ENCODE measurements at regions not wholly inside any gene's neighbourhood (a gene's known extent, or its start where the extent isn't known, plus 50 kb on each side); places are given as distances from the start of the nearest gene placed in this dataset.

DNA sequence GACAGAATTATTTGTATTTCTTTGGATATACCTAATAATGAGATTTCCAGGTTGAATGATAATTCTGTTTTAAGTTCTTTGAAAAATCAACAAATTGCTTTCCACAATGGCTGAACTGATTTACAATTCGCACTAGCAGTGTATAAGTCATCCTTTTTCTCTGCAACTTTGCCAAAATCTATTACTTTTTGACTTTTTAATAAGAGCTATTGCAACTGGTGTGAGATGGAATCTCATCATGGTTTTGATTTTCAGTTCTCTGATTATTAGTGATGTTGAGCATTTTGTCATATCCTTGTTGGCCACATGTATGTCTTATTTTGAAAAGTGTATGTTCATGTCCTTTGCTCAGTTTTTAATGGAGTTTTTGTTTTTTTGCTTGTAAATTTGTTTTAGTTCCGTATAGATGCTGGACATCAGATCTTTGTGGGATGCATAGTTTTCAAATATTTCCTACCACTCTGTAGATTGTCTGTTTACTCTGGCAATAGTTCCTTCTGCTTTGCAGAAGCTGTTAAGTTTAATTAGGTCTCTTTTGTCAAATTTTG, 409.8 kb upstream of the CITED2 start:
- DNase-seq (ENCODE audit: low read depth): no peak

DNA sequence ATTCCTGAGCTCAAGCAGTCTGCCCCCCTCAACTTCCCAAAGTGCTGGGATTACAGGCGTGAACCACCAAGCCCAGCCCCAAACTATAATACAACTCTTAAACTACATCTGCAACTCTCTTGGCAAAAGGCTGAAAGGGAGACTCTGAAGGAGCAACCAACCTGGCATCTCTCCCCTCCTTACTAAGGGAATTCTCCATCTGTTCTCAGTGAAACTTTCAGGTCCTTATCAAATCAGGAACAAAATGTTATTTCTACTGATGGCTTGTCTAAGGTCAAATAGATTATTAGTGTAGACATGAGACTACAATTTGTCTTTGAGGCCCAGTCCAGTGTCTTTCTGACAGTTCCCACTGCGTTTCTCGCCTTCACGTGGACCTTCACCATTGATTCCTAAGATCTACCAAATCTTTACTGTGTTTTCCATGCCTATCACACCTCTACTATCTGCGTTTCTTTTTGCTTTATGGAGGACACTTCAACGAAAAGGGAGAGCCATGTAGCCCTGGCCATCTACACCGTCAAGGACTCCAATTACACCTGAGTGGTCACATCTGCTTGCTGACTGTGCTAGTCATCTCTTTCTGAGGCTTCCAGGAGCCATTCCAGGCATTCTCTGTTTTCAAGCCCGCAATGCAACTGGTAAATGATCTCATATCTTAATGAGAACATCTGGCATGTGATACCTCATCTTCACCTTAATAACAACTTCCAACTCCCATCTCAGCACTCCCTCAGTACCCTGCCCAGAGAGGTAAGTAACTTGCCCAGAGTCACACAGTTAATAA, 405.7 kb upstream of the CITED2 start:
- DNase-seq (ENCODE audit: low read depth): no peak

DNA sequence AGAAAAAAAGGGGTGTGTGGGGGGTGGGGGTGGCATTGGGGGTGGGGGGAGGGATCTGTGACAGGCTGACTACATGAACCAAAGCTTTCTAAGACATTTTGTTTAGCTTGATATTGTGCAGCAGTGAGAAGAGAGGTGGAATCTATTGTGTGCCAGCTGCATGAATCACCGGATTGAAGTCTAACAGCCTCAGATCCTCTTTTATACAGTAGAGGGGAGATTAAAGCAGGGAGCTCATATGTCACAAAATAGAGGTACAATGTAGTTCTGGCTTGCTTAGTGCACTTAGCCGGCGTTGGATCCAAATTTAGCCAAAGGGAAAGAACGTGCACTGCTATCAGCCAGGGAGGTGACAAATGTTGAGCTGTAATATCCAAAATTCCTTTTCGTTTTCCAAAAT, 404.2 kb upstream of the CITED2 start:
- DNase-seq (ENCODE audit: low read depth): no peak

DNA sequence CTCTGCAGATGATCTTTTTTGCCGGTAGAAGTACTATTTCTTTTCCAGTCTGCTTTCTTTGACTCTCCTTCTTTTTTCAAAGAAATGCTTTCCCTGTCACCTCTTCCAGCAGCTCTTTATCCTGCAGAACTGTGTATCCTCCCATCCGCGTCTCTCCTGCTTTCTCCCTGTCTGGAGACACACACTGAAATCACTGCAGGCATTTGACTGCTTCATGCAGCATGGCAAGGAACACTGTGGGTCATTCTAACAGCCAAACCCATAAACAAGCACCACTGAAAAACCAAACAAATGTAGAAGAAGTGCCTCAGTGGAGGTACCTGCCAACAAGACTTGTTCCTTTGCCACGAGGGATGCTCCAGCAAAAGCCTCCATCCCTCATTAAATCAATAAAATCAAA, 403.7 kb upstream of the CITED2 start:
- DNase-seq (ENCODE audit: low read depth): no peak

DNA sequence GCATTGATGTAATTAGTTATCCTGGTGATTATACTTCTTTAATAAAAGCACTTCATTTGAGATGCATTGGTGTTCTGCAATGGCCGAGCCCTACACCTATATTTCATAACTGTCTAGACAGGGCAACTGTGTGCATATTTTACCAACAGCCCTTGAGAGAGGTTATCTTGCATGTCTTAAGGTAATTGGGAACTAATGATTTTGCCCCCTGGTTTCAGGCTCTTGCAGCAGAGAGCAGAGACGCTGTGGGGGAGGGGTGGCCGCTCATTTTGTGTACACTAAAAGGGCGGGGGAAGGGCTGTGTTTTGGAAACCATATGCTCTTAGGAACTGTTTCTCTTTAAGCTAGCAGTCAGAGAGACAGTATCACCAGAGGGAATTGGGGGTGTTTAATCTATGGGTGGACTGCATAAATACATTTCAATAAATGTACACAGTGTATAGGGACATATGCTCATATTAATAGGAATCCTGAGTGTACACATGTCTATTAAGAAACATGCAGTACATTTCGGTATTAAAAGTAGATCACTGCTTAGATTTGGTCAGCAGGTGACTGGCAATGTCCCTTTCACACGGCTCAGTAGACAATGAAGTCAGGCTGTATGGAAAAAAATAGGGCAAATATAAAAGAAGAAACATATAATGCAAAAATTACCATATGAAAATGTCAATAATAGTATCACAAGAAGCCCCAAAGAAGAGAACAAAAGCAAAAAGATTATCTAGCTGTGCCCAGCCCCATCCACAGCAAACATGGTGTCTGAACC, 402.9 kb upstream of the CITED2 start:
- no peak for DNase-seq (ENCODE audit: low read depth)

DNA sequence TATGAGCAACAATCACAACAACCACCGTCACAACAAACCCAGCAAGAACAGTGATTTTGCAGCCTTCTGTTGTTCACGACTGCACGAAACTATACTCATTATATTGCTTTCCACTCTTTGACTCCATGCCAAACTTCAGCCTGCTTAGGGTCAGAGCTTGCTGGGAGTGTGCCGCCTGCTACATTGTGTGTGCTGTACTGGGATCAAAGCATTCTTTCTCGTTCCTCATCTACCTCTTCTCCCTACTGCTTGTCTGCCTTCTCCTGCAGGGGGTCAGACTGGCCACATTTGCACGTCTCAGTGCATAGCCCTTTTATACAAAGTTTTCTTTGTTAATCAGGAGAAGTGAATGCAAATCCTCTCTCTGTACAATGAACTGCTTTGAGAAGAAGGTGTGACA, 401.6 kb upstream of the CITED2 start:
- no peak for DNase-seq (ENCODE audit: low read depth)

DNA sequence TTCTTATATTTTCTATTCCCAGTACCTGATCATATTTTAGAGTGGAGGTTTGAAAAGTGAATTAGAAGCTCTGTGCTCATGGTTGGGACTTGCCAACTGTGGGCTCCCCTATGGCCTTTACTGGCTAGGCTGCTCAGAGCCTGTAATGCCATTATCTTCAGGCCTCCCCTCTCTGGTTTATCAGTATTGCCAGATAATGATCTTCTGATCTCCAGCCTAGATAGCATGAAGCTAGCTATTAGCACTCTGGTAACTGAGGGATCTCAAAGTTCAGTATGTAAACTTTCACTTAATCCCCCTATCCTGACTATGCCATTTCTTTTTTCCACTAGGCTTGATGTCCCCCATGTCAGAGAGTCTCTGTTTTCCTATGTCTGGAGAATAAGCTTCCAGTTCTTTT, 393.7 kb upstream of the CITED2 start:
- DNase-seq (ENCODE audit: low read depth): no peak

DNA sequence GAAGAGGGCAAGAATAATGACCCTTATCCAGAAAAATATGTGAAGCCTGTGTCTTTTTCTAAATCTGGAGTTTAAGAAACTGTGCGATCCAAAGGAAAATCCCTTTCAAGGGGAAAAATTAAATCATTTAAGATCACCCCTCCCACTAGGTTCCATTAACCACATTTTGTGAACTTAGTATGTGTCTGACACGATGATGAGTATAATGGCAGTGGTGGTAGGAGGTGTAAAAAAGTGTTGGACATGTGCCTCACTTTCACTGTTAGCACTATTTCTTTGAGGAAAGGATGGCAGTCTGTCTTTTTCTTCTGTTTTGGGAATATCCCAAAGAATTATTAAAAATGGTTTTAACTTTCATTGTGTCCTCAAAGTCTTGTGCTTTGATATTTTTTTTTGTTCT, 392.3 kb upstream of the CITED2 start:
- no peak for DNase-seq (ENCODE audit: low read depth)

DNA sequence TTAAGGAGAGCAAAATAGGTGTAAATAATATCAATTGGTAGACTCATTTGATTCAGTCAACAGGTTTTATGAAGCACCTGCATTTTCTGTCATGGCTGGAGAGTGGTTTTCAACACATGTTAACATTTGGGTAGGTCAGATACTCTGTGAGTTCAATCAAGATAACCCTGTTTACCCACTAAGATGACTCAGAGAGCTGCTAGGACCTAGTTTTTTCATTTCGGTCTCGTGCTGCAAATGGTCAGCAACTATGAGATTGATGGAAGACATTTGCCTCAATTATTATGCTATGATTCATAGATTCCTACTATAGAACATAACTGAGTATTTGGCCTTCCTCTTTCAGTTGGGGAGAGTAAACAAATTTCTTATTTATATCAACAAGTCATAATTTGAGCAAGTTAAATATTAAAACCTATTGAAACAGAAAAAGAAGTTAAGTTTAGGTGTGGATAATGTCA, 391.4 kb upstream of the CITED2 start:
- no peak for DNase-seq (ENCODE audit: low read depth)

DNA sequence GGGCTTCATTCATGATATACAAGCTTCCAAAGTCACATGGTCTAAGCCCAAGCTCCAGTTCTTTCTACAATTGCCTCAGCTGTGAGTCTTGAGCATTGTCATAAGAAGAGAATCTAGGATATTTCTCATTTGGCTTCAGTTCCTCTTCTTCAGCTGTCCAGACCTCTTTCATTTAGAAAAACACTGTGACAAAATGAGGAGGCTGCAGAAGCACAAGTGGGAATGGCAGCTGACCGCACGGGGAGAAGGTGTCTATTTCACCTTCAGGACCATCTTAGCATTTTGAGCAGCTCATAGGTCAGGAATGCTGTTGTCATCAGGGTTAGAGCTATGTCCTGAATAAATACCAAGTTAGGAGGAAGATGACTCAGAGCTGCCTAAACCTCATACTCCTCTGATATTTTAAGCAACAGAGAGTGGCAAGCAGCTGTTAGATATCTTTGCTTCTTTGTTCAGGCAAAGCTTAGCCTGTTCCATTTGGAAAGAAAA, 390.1 kb upstream of the CITED2 start:
- no peak for DNase-seq (ENCODE audit: low read depth)

DNA sequence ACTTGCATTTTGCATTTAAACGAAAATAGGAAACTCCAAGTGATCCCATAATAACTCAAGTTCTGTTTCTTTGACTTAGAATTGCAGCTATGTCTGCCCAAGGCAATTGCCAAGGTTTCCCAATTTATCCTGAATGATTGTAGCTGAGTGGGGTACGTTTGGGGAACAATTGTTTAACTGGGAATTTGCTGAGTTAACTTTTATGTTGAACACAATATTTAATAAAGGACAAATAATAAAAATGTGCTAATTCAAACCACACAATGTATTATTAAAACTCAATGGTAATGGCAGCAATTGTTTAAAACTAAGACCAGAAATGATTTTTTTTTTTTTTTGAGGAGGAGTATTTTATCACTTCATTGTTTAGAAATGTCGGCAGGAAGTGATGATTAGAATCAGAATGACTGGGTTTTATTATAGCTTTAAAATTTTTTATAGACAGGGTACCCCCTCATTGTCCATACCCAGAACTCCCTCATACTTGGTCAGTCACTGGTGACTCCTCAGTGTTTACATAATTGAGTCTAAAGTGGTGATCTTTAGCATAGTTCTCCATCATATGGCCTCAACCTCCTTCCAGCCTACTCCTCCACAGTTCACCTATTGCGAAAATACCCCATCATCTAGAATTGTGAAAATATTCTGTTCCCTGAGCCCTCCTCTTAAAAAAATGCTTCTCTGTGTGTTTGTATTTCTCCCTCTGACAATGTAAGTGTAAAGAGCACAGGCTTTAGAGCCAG, 389.2 kb upstream of the CITED2 start:
- no peak for DNase-seq (ENCODE audit: low read depth)

DNA sequence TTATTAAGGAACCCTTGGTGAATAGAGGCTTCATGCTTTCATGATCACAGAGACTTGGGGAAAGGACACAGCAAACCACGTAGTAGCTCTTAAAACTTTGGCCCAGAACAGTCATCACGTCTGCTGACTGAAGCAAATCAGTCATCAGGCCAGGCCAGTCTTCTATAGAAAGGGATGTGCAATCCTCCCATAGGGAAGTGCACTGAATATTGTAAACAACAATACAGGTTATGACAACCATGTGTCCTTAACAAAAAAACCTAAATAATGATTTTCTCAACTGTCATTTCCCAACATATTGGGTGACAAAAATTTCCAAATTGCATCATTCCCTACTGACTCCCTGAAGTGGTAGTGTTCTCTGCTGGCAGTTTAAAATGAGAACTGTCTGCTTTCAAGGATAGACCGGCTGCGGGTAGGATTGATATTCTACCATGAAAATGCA, 388.2 kb upstream of the CITED2 start:
- DNase-seq (ENCODE audit: low read depth): no peak

DNA sequence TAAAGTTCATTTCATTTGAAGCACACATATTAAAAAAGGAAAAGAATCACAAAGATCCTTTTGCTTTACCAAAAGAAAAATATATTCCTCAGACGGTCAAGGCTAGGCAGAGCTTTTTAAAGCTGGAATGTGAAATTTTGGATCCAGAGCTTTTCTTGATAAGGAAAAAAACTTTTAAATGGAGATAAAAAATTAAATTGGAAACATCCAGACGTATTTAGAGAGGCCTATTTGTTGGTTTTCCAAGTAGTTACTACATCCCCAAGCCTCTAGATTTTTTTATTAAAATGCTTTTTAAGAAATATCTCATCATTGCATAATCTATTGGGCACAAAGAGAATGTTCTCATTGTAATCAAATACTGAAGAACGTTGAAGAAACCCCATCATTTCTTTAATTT, 385.7 kb upstream of the CITED2 start:
- no peak for DNase-seq (ENCODE audit: low read depth)

DNA sequence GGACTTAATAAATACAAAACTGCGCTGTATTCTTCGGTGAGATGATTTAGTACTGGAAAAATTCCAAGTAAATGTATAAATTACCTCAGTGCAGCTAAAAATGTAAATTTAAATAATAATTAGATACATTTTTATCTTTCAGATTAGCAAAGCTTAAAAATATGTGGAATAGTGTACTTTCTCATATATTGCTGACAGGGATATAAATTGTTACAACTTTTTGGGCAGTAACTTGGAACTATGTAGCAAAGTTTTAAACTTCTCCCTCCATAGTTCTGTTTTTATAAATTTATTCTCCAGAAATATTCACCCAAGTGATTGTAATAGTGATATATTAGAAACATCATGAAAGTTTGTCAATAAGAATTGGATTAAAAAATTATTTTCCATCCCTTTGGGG, 384.6 kb upstream of the CITED2 start:
- DNase-seq (ENCODE audit: low read depth): no peak

DNA sequence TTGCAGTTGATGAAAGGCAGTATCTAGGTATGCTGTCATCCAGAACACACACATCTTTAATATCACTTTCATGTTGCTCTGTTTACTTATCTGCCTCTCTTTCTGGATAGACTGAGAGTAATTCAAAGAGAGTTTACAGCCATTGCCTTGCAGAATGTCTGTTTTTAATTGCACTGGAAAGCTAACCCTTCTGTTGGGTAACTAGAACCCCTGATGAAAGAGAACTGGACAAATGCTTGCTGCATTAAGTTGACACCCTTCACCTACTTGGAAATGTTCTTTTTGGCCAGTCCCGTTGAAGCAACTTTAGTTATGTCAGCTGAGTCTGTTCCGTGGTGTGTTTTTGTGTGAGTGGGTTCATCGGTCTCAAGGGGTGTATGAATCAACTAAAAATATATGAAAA, 383.8 kb upstream of the CITED2 start:
- DNase-seq (ENCODE audit: low read depth): no peak

DNA sequence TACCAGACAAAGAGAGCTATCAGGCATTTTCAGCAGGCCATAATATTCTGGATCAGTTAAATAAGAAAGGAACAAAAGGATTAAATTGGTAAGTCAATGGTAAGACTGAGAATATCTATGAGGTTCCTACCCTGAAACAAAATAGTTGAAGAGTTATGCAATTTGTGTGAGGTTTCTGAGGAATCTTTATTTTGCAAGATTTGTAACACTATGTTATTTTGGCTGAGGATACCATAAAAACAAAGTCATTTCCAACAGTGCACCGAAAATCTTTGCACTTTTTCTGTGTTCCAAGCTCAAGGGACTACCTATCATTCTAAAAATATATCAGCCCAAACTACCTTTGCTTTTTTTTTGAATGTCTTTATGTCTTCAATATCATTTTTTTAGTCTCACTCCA, 383.3 kb upstream of the CITED2 start:
- DNase-seq (ENCODE audit: low read depth): no peak

DNA sequence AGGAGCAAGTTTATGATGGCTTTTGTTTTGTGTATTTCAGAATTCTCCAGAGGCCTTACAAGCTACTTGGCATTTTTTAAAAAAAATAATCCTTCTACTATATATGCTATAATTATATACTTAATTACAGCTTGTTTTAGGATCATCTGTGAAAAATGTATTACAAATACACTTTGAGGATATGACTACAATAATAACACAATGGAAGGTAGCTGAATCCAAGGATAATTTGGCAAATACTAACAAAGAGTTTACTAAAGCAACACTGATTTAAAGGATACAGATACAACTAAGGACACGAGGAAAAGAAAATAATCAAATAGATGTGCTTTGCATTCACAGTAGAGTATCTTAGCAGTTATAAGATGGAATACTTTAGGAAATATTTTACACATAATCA, 381.9 kb upstream of the CITED2 start:
- no peak for DNase-seq (ENCODE audit: low read depth)

DNA sequence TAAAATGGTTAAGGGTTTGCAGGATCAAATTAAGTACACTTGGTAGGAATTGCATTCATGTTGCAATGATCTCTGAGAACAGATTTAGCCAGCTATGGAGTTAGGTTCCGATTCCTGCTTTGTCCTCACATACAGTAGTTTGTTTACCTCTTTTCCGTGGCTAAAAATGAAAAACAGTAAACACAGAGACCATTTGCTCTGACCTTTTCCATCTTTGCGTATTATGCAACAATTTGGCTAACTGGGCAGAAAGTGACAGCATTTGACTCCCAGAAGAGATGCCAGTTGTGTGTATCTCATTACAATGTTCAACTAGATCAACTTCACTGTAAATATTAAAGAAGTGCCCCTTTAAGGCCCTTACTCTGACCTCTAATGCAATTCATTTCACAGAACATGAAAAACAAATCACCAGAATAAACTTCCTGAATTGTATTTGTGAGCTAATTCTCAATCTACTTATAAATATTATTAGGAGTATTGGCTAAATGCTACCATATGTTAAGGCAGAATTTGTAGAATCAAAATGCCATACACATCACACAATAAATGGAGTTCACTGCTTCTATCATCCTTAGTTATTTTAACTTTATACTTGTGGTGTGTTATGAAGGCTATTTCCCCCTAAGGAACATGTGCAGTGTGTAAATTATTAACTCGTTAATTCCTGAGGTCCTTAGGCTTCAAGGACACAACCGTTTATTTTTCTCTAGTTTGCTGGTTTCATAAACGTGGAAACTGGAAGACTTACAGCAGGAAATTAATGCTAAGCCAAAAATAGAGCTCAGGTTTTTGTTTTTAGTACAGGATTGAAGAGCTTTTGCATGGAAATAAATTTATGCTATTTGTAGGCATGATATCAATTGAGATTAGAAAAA, 380.7 kb upstream of the CITED2 start:
- DNase-seq (ENCODE audit: low read depth): no peak

DNA sequence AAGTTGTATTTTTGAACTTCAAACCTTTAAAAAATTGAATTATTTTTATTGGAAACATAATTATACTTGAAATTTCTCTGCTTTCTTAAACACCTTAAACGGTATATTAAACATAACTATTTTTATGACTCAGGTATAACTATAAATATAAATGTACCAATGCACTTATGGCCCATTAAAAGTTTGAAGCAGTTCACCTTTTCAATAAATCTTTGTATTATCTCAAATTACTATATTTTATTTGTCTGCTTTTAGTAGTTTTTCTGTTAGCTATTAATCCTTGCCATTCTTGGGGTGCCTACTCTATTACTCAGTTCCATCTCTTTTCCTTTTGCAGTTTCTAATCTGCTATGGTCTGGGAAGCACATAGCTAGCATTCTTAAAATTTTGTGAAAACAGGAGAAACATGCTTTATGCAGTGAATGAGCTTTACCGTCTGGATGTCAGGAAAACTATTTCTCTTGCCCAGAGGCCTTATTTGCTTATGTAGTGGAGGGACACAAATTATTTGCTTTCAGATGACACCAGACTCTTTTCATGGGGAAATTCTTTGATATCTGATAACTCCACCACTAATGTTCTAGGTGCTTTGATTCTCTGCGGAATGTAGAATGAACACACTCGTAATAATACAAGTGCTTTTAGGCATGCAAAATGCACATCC, 378.9 kb upstream of the CITED2 start:
- no peak for DNase-seq (ENCODE audit: low read depth)

DNA sequence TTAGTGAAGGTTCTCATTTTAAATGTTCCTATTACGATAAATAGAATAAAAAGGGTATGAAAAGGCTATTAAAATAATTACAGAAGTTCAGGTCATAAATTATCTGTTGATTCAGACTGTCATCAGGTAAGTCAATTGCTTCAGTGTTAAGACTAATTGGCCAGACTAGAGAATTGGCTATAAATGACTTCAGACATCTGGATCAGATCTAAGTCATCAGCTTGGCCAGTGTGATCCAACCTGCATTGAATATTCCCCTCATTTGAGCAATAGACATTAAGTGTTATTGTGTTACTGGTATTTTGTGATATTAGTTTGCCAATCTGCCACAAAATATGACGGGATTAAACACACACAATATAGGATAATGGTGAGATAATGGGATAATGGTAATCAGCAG, 377.6 kb upstream of the CITED2 start:
- DNase-seq (ENCODE audit: low read depth): no peak

DNA sequence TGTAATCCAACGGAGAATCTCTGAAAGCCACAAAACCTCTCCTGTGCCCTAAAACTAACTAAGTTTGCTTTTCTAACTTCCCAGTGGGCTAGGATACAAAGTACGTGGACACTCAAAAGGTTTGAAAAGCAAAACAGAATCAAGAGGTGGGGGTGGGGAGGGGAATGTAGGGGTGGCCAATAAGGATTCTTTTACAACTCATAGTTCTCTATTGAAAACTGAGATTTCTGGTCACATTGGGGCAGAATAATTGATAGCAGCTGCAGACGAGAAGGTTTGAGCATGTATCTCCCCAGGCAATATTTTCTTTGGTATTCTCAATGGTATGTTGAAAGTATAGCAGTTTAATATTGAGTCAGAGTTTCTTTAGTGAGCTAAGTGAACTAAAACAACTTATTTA, 376.7 kb upstream of the CITED2 start:
- DNase-seq (ENCODE audit: low read depth): no peak
